NCI-H146 (cell line): ENCODE measurements at regions not wholly inside any gene's neighbourhood (a gene's known extent, or its start where the extent isn't known, plus 50 kb on each side); places are given as distances from the start of the nearest gene placed in this dataset.
A peak's percentile ranks its signal among the peaks of the same experiment; 100 is the strongest.

Experiments used
- DNase-seq: peaks from one replicate; lab custom pipeline; 2025; lab: John Stamatoyannopoulos, UW

DNA sequence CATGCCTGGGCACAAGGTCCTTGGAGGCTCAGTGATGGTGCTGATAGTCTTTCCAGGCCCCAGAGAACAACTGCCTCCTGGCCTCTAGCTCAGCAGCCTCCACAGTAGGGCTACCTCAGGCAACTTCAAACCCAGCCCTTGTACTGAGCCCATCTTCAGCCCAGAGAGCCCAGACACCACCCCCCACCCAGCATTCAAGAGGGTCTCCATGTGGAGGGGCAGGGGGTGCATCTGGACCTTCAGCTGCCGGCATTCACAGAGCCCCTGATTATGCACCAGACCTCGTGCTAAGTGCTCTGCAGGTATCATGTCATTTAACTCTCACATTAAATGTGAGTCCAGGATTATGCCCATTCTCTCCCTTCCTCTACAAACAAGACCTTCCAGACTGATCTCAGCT is 197.0 kb upstream of the ZC3H12A start:
- DNase-seq: no peak

GRCh38 chr1:37281354-37281753 is 193.0 kb upstream of the ZC3H12A start:
- no peak for DNase-seq

DNA sequence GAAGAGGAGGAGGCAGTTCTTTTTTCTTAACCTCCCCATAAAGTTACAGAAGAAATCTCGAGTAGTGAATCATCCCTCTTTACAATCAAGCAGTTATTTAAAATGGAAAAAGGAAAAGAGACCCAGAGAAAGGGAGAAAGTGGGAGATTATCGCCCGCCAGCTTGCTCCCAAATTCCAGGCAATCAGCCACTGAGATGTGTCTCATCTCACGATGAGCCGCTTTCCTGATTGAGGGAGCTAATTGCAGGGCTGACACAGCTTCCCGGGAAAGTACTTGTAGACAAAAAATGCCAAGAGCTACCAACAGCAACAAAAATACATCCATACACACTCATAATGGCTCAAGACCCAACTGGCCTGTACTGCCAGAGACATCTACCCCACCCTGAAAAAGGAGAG is 191.6 kb upstream of the ZC3H12A start:
- no peak for DNase-seq

DNA sequence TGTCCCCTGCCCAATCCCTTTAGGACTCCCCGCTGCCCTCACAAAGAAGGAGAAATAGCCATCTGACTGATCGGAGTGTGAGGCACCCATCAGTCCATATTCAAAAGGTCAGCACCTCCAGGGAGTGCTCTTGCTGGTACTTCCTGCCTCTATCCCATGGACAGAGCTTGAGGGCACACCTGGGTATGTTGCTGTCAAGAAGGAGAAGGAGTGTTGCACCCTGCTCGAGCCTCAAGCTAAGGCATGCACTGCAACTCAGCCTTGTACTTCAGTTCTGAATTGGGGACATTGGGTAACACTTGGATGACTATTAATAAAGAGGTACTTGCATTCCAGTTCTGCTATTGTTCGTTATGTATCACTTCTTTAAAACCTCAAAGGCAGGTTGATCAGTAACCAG is 190.3 kb upstream of the ZC3H12A start:
- DNase-seq: no peak

DNA sequence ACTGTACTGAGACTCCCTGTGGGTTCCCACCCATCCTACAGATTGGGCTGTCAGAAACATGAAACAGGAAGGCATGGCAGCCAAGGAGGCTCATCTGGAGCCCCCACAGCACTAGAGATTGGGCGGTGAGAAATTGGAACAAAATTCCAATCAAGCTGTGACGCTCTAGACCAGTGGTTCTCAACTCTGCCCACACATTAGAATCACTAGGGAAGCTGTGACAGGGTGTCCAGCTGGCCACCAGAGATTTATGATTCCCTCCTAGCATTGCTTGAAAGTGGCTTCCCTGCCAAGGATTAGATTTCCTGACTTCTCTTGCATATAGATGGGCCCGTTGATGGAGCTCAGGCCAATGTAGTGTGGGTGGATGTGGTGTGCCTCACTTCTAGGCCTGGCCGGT is 187.5 kb upstream of the ZC3H12A start:
- no peak for DNase-seq

DNA sequence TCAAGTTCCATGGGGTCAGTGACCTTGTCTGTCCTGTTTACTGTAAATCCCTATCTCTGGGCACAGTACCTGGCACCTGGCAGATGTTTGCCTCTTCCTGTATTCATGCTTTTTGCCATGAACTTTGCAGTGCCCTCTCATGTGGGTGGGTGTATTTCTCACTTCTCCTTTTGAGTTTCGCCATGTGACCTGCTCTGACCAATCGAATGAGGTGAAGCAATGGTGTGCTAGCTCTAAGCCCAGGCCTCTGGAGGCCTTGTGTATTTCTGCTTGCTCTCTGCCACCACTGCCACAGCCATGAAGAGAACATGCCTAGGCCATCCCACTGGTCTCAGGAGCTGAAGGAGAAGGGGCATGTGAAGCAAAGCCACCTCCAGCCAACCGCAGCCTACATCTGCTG is 185.5 kb upstream of the ZC3H12A start:
- DNase-seq: no peak

DNA sequence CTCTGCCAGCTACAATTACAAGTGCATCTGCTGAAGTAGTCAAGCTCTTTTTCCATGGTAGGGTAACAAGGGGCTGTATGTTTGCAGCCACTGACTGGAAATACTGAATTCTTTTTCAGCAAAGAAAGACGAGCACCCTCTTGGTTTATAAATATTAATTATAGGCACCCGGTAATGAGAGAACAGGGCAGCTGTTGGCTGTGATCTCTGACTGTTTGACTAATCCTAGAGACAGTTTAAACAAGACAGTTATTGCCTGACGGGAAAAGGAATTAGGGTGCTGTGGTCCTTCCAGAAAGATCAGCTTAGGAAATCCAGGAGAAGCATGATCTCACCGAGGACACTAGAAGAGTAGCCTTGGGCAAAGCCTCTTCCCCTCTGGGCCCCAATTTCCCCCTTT is 183.7 kb upstream of the ZC3H12A start:
- peak; percentile 7 for DNase-seq

DNA sequence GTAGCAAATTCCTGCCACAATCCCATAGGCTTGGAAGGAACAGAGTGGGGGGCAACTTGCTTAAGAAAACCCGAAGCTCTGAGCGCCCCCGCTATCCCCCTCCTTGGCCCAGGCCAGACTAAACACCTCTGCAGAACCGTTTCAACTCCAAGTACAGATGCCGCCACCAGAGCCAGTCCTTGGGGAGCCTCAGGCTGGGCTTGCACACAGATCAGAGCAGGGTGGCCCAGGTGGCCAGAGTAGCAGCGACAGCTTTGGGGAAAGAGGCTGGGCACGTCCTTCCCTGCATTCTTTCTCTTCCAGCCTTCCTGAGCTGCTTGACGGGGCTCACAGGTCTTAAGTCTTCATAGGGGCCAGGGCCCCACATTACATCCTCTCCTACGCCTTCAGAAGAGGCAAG is 181.6 kb upstream of the ZC3H12A start:
- DNase-seq: no peak

DNA sequence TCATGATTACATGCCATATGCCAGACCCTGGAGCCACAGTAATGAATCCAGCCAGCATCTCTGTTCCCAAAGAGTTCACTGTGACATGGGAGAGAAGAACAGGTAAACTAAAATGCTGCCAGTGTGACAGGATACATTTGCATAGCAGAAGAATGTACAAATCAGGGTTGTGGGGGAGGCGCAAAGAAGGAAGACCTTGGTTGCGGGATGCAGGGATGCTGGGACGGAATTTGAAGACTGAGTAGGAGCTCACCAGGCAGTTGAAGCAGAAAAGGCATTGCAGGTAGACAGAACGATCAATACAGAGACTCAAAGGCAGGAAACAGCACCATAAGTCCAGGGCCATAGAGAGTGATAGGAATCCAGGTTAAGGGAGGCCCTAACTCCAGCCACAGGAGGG is 180.3 kb upstream of the ZC3H12A start:
- DNase-seq: no peak

DNA sequence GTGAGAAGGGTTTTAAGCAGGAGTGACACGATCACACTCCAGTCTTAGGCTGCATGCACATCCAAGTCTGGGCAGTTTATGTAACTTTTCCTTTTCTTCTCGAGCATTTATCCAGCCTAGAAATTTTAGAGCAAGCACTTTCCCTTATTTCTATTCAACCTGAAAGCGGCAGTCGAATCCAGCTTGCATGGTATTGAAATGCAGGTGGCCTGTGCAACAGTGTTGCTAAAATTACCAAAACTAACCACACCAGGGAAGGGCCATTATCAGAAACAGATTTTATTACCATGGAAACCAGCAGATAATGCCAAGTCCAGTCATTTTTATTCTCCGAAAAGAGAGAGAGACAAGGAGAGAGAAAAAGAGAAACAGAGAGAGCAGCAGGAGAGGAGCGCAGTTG is 179.9 kb upstream of the ZC3H12A start:
- peak; percentile 23 for DNase-seq

GRCh38 chr1:37298769-37299168 is 175.6 kb upstream of the ZC3H12A start:
- DNase-seq: no peak

DNA sequence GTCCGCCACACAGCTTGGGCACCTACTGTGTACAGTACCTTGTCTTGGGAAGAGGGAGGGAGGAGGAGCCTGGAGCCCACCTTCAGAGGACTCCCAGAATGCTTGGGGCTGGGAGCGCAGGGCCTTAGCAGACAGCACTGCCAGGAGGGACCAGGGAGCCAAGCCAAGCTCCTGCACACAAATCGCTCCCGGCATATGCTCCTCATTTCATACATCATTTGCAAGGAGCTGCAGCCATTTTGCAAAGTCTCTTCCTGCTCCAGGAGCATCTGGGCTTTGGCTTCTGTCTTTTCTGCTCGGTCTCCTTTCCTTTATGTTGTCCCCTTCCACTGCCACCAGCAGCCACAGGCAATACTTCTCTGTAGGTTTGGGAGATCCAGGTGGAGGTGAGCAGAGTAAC is 175.2 kb upstream of the ZC3H12A start:
- no peak for DNase-seq

DNA sequence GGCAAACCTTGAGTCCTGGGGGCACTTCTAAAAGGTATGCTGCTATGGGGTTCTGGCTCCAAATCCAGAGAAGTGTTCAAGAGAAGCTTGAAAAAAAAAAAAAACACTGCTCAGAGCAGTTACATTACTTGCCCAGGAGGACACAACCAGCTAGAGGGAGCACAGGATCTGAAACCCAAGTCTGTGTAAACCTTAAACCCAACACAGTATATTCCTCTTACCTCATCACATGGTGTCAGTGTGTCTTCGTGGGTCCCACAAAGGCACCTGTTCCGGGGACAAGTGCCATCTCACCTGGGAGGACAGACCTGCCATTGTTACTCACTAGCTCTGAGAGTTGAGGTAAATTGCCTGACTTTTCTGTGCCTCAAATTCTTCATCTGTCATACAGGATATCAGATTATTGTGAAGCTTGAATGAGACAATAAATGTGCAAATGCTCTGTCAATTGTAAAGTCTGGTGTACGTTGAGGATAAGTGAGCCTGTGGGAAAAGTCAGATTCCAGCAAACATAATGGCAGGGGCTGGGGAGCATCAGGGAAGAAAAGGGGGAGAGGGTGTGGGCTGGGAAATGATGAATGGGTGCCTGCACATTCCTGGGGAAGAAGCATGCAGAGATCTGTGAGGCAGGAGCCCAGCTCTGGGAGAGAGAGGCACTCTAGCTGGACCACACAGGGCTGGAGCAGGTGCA is 170.4 kb upstream of the ZC3H12A start:
- DNase-seq: no peak

DNA sequence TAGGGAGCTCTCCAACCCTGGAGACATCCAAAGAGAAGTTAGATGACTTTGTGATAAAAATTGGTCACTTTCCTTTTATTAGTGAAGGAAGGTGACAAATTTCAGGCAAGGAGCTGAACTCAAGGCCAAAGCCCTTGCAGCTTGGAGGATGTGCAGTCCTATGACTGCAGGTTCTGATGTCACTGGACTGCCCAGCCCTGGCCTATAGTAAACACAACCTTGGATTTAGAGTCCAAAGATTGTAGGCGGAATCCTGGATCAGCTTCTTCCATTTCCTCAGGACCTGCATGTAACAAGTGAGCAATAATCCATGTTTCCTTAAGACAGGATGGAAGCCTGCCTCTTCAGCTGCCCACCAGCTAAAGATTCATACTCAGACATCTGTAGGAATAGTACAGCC is 169.3 kb upstream of the ZC3H12A start:
- DNase-seq: no peak

DNA sequence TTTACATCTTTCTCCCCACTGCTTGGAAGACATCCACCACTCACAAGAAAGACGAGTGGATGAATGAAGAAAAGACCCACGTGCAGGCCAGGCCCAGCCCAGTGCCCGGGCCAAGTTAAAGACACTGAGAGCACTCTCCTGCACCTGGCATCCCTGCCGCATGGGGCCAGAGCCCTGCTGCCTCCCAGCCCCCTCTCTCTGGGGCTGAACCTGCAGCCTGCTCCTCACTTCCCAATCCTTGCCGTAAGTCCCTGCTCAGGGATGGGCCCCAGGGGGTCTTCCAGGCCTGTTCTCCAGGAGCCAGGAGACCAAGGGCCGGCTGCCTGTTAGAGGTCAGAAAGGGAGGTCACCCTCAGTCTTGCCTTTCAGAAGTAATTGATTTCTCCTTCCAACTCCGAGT is 168.5 kb upstream of the ZC3H12A start:
- peak; percentile 78 for DNase-seq

- DNase-seq: no peak
Observed at GRCh38 chr1:37306461-37306860, 167.9 kb upstream of the ZC3H12A start.

- DNase-seq: no peak
Observed at GRCh38 chr1:37306871-37307270, 167.5 kb upstream of the ZC3H12A start.

DNA sequence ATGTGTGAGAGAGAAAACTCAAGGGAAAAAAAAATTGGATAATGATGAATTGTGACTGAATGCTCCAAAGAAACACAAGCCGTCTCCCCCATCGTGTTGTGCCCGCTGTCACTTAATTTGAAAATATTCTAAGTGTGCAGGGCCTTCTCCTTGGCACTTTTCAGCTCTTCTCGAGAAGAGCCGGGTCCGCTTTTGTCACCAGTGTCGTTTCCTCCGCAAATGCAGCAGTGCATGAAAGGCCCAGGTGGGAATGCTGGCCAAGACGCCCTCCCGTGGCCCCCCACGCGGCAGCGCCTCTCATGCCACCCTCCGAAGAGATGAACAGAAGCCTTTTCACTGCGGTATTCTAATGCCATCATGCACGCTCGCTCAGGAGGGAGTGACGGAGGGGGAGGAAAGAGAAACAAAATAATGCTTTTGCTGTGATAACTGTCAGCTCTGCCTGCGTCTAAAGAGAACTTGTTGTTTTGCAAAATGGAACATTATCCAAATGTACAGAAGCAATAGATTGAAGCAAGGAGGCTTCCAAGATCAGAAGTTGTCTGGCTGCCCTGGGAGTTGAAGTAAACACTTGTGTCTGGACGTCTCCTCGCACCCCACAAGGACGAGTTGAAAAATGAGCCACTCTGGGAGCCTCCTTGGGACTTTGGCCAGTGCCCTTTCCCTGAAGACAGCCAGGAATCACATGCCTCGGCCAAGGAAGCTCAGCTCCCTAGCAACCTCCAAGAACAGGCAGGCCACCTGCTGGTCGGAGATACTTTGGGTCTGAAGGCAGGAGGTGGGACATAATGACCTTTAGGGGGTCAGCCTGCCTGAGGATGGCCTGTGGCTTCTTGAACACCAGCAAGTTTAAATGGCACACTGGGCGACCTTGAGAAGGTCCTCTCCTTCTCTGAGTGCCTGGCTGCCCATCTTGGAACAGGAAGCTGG is 166.1 kb upstream of the ZC3H12A start:
- DNase-seq: no peak

GRCh38 chr1:37309574-37309973 is 164.8 kb upstream of the ZC3H12A start:
- DNase-seq: no peak

GRCh38 chr1:37310064-37310463 is 164.3 kb upstream of the ZC3H12A start:
- DNase-seq: no peak

- peak; percentile 50 for DNase-seq
Observed at GRCh38 chr1:37315371-37315846, 159.0 kb upstream of the ZC3H12A start.

GRCh38 chr1:37317870-37318467 is 156.4 kb upstream of the ZC3H12A start:
- no peak for DNase-seq

- no peak for DNase-seq
Observed at GRCh38 chr1:37318490-37318889, 155.9 kb upstream of the ZC3H12A start.
